Neural crest cell (in vitro differentiated cells): ENCODE measurements at regions not wholly inside any gene's neighbourhood (a gene's known extent, or its start where the extent isn't known, plus 50 kb on each side); places are given as distances from the start of the nearest gene placed in this dataset.
"Not testable (repeated sequence)": the region's sequence is repeated elsewhere in the genome, so short reads cannot be mapped to it uniquely, and the experiment has no call there.

Experiments
- DNase-seq: peaks from one replicate; pipeline ENCODE4 v3.0.0; 2021; ENCODE audit warnings: low read depth, mixed read lengths, low spot score
- H3K27ac Mint-ChIP-seq: one replicate; pipeline ENCODE4 v1.8.0; 2021; ENCODE audit warnings: mild to moderate bottlenecking, mixed read lengths; ENCODE audit not compliant: unreplicated experiment
- H3K27me3 Mint-ChIP-seq: 2 replicates; pipeline ENCODE4 v1.8.0; 2021; ENCODE audit warnings: low read depth, mild to moderate bottlenecking, mixed read lengths
- H3K36me3 Mint-ChIP-seq: 2 replicates; pipeline ENCODE4 v1.8.0; 2021; ENCODE audit warnings: low read depth, mild to moderate bottlenecking, mixed read lengths
- H3K4me1 Mint-ChIP-seq: 2 replicates; pipeline ENCODE4 v1.8.0; 2021; ENCODE audit warnings: mixed read lengths
- H3K4me3 Mint-ChIP-seq: one replicate; pipeline ENCODE4 v1.8.0; 2021; ENCODE audit warnings: mild to moderate bottlenecking, mixed read lengths
- H3K9me3 Mint-ChIP-seq: 2 replicates; pipeline ENCODE4 v1.8.0; 2021; ENCODE audit warnings: mixed read lengths
- TF ChIP-seq, protein P1 (sequence below): fragments of 200-600 bp; sonication (generic); conservative IDR thresholded peaks from 2 replicates; pipeline ENCODE4 v1.5.0; 2021; ENCODE audit warnings: antibody characterized with exemption, mild to moderate bottlenecking

- no peak for DNase-seq
- no peak overlapping the region for H3K27ac Mint-ChIP-seq
- no peaks in the 10 kb centered on the region for H3K36me3 Mint-ChIP-seq
- TF ChIP-seq, protein P1, sequence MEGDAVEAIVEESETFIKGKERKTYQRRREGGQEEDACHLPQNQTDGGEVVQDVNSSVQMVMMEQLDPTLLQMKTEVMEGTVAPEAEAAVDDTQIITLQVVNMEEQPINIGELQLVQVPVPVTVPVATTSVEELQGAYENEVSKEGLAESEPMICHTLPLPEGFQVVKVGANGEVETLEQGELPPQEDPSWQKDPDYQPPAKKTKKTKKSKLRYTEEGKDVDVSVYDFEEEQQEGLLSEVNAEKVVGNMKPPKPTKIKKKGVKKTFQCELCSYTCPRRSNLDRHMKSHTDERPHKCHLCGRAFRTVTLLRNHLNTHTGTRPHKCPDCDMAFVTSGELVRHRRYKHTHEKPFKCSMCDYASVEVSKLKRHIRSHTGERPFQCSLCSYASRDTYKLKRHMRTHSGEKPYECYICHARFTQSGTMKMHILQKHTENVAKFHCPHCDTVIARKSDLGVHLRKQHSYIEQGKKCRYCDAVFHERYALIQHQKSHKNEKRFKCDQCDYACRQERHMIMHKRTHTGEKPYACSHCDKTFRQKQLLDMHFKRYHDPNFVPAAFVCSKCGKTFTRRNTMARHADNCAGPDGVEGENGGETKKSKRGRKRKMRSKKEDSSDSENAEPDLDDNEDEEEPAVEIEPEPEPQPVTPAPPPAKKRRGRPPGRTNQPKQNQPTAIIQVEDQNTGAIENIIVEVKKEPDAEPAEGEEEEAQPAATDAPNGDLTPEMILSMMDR = no peak
- no peaks in the 10 kb centered on the region for H3K9me3 Mint-ChIP-seq
- no peaks in the 10 kb centered on the region for H3K4me1 Mint-ChIP-seq
- no peaks in the 10 kb centered on the region for H3K27me3 Mint-ChIP-seq
- no peak overlapping the region for H3K4me3 Mint-ChIP-seq
Measured at GRCh38 chr10:124171561-124171960, 78.2 kb upstream of the CHST15 start.

DNA sequence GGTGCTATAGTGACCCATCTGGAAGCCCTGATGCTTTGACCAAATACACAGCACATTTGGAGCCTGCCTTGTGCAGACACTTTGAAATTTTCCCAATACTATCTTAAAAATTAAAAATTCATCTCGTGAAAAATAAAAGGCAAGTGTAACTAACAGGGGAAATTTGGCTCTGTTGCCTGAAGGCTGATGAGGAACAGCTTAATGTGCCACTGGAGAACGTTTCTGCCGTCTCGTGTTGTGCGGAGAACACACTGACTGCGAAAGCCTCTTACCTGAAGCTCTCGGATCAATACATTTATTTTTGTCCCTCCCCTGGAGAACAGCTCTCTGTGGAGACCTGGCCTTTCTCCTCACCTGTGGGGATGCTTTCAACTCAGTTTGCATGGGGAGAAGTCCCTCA is 77.2 kb upstream of the CHST15 start:
- no peak for DNase-seq
- TF ChIP-seq, protein P1 = no peak
- Mint-ChIP-seq H3K9me3 (no peaks in the 10 kb centered on the region), H3K36me3 (no peaks in the 10 kb centered on the region), H3K27me3 (no peaks in the 10 kb centered on the region), H3K27ac (no peak overlapping the region), H3K4me1 (no peaks in the 10 kb centered on the region), H3K4me3 (no peak overlapping the region)

- no peaks in the 10 kb centered on the region for H3K9me3 Mint-ChIP-seq
- H3K36me3 Mint-ChIP-seq = no peaks in the 10 kb centered on the region
- peaks cover 2% of the 10 kb centered on the region for H3K27me3 Mint-ChIP-seq
- no peak overlapping the region for H3K27ac Mint-ChIP-seq
- TF ChIP-seq, protein P1 = no peak
- no peak overlapping the region for H3K4me3 Mint-ChIP-seq
- H3K4me1 Mint-ChIP-seq = no peaks in the 10 kb centered on the region
- DNase-seq = no peak
Measured at GRCh38 chr10:124168991-124169802, 75.8 kb upstream of the CHST15 start.

GRCh38 chr10:124168581-124168980 is 75.2 kb upstream of the CHST15 start:
- no peak overlapping the region for H3K27ac Mint-ChIP-seq
- H3K4me1 Mint-ChIP-seq = no peaks in the 10 kb centered on the region
- TF ChIP-seq, protein P1 = no peak
- no peaks in the 10 kb centered on the region for H3K9me3 Mint-ChIP-seq
- H3K36me3 Mint-ChIP-seq = no peaks in the 10 kb centered on the region
- no peak for DNase-seq
- peaks cover 2% of the 10 kb centered on the region for H3K27me3 Mint-ChIP-seq
- no peak overlapping the region for H3K4me3 Mint-ChIP-seq

DNA sequence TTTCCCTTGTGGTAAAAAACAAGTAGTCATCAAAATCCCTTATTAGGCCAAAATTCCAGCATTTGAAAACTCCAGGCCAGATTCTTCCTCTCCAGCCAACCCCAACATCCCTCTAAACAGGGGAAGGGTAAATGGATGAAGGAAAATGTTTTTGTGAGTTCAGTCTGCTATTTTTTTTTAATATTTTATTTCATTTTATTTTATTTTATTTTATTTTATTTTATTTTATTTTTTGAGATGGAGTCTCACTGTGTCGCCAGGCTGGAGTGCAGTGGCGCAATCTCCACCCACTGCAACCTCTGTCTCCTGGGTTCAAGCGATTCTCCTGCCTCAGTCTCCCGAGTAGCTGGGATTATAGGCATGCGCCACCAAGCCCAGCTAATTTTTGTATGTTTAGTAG is 74.5 kb upstream of the CHST15 start:
- DNase-seq, H3K4me1 Mint-ChIP-seq, H3K9me3 Mint-ChIP-seq, H3K4me3 Mint-ChIP-seq, H3K27me3 Mint-ChIP-seq, H3K27ac Mint-ChIP-seq, H3K36me3 Mint-ChIP-seq: not testable (repeated sequence)

GRCh38 chr10:124166431-124167125 is 73.2 kb upstream of the CHST15 start:
- TF ChIP-seq, protein P1 = no peak
- H3K36me3 Mint-ChIP-seq = no peaks in the 10 kb centered on the region
- no peaks in the 10 kb centered on the region for H3K9me3 Mint-ChIP-seq
- no peak for DNase-seq
- no peak overlapping the region for H3K4me3 Mint-ChIP-seq
- peaks cover 9% of the 10 kb centered on the region for H3K27me3 Mint-ChIP-seq
- no peak overlapping the region for H3K27ac Mint-ChIP-seq
- no peaks in the 10 kb centered on the region for H3K4me1 Mint-ChIP-seq
